ENCODE measurements at regions not wholly inside any gene's neighbourhood (a gene's known extent, or its start where the extent isn't known, plus 50 kb on each side); places are given as distances from the start of the nearest gene placed in this dataset.

- 79% methylated on average over 3 of the region's 3 CpGs for WGBS (ENCODE audit: low lambda C conversion rate, missing lambda C conversion rate)
- Histone ChIP-seq H3K9me2 (replicated peaks; ENCODE audit: insufficient read depth) (no peaks in the 10 kb centered on the region), H3K4me3 (no peak overlapping the region), H3K4me2 (no peak overlapping the region), H2AFZ (no peak overlapping the region), H3K9me3 (ENCODE audit: low read depth) (no peaks in the 10 kb centered on the region), H3K4me1 (ENCODE audit: insufficient read depth) (no peaks in the 10 kb centered on the region), H3K79me2 (no peaks in the 10 kb centered on the region), H3K27me3 (no peaks in the 10 kb centered on the region), H3K36me3 (replicated peaks; ENCODE audit: insufficient read depth, low read depth) (no peaks in the 10 kb centered on the region), H3K27ac (no peak overlapping the region), H4K20me1 (ENCODE audit: insufficient read depth, poor library complexity, severe bottlenecking) (no peaks in the 10 kb centered on the region)
- no peak for TF ChIP-seq CTCF (IDR thresholded peaks at IDR 0.05; ENCODE audit: poor library complexity)
- no peak for TF ChIP-seq EZH2 (IDR thresholded peaks at IDR 0.05; ENCODE audit: borderline replicate concordance)
- TF ChIP-seq EZH2phosphoT487 (IDR thresholded peaks at IDR 0.05; ENCODE audit: low read depth, severe bottlenecking, unreplicated experiment), result no peak
- no peak for DNase-seq (ENCODE audit: low spot score)
Observed at GRCh38 chr2:62596061-62596921, 90.3 kb upstream of the TMEM17 start.

- no peak overlapping the region for H3K4me3 ChIP-seq
- no peak for DNase-seq (ENCODE audit: low spot score)
- no peaks in the 10 kb centered on the region for H3K36me3 ChIP-seq (replicated peaks; ENCODE audit: insufficient read depth, low read depth)
- H2AFZ ChIP-seq, result no peak overlapping the region
- no peak overlapping the region for H3K27ac ChIP-seq
- TF ChIP-seq EZH2phosphoT487 (IDR thresholded peaks at IDR 0.05; ENCODE audit: low read depth, severe bottlenecking, unreplicated experiment) (no peak), EZH2 (IDR thresholded peaks at IDR 0.05; ENCODE audit: borderline replicate concordance) (no peak), CTCF (IDR thresholded peaks at IDR 0.05; ENCODE audit: poor library complexity) (no peak)
- H3K9me3 ChIP-seq (ENCODE audit: low read depth), result no peaks in the 10 kb centered on the region
- no peaks in the 10 kb centered on the region for H3K79me2 ChIP-seq
- H3K4me2 ChIP-seq, result no peak overlapping the region
- no peaks in the 10 kb centered on the region for H3K9me2 ChIP-seq (replicated peaks; ENCODE audit: insufficient read depth)
- H3K4me1 ChIP-seq (ENCODE audit: insufficient read depth), result no peaks in the 10 kb centered on the region
- H3K27me3 ChIP-seq, result no peaks in the 10 kb centered on the region
- H4K20me1 ChIP-seq (ENCODE audit: insufficient read depth, poor library complexity, severe bottlenecking), result no peaks in the 10 kb centered on the region
- WGBS (ENCODE audit: low lambda C conversion rate, missing lambda C conversion rate), result 73% methylated on average over 3 of the region's 3 CpGs
Observed at GRCh38 chr2:62595474-62595873, 89.5 kb upstream of the TMEM17 start.

GRCh38 chr2:62593825-62594224 lies 87.8 kb upstream of the TMEM17 start:
- Histone ChIP-seq H2AFZ (no peak overlapping the region), H3K36me3 (replicated peaks; ENCODE audit: insufficient read depth, low read depth) (no peaks in the 10 kb centered on the region), H3K9me3 (ENCODE audit: low read depth) (no peaks in the 10 kb centered on the region), H3K4me2 (no peak overlapping the region), H3K4me1 (ENCODE audit: insufficient read depth) (no peaks in the 10 kb centered on the region), H4K20me1 (ENCODE audit: insufficient read depth, poor library complexity, severe bottlenecking) (no peaks in the 10 kb centered on the region), H3K9me2 (replicated peaks; ENCODE audit: insufficient read depth) (no peaks in the 10 kb centered on the region), H3K4me3 (no peak overlapping the region), H3K27me3 (no peaks in the 10 kb centered on the region), H3K79me2 (no peaks in the 10 kb centered on the region), H3K27ac (no peak overlapping the region)
- TF ChIP-seq EZH2 (IDR thresholded peaks at IDR 0.05; ENCODE audit: borderline replicate concordance) (no peak), CTCF (IDR thresholded peaks at IDR 0.05; ENCODE audit: poor library complexity) (no peak)
- DNase-seq (ENCODE audit: low spot score), result no peak
- 93% methylated on average over 3 of the region's 3 CpGs for WGBS (ENCODE audit: low lambda C conversion rate, missing lambda C conversion rate)

All from hepatocyte (in vitro differentiated cells).